GM18498 (cell line): ENCODE measurements at regions not wholly inside any gene's neighbourhood (a gene's known extent, or its start where the extent isn't known, plus 50 kb on each side); places are given as distances from the start of the nearest gene placed in this dataset.

Source experiments
- ATAC-seq: cut with Tn5 transposase; IDR thresholded peaks from one replicate; pipeline ENCODE4 v1.9.1; 2021; ENCODE audit warnings: mild to moderate bottlenecking, moderate library complexity; ENCODE audit not compliant: unreplicated experiment

DNA sequence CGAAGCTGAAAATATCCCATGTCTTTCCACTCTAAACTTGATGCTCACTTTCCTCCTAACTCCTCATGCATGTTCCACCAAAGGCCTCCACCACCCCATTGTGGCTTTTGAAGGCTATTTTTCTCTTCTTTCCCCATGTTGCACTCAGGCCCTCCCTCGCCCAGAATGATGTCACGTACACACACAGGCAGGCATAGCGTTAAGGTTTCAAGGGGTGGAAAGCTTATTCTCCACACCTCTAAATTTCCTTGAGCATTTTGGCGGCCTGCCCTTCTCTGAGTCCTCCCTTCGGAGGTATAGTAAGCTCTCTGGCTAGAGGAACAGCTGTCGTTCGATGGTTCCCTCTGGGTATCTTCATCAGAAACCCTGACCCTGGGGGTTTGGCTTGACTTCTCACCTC is 673.5 kb downstream of the ACTL7B start:
- no peak for ATAC-seq

DNA sequence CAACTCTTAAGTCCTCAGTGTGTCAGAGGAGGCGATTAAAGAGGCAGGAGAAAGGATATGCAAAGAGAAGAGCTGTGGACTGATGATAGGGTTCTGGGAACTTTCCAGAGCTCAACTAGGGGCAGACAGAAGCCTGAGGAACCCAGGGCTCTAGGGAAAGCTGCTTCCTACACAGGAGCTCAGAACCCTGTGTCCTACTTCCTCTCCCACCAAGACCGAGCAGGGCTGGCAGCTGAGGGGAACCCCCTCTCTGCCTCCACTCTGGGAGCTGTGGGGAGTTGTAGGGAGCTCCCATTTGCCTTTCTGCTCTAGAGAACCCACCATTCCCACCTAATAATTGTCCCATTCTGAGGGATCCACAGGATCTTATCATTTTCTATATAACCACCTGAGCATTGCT is 674.3 kb downstream of the ACTL7B start:
- ATAC-seq: no peak

DNA sequence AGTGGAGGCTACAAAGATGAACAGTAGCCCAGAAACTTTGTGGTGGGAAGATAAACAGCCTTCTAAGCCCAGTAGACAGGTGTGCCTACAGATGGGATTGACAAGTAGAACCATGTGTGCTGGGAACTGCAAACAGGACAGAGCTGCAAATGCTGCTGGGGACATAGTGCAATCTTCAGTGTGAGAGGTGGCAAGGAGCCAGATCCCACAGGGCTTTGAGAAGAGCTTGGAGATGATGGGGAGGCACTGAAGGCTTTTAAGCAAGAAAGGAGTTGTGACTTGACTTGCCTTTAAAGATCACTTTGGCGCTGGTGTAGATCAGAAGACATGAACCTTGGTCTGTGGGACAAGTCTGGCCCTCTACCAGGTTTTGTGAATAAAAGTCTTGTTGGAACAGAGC is 675.2 kb downstream of the ACTL7B start:
- ATAC-seq: no peak

DNA sequence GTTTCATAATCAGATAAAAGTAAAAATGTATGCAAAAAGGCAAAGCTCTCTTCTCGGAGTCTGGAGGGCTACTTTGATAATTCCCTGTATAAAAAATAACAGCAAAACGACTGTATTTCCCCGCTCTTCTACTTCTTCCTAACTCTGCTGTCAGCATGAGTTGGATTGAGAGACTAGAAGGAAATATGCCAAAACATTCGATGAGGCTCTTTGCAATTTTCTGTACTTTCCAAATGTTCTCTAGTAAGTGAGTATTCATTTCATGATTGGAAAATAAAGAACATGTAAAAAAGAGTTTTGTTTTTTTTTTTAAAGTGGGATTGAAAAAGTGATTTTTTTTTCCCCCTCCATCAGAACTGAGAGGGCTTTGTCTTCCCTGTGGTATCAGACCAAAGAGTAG is 677.5 kb downstream of the ACTL7B start:
- no peak for ATAC-seq

DNA sequence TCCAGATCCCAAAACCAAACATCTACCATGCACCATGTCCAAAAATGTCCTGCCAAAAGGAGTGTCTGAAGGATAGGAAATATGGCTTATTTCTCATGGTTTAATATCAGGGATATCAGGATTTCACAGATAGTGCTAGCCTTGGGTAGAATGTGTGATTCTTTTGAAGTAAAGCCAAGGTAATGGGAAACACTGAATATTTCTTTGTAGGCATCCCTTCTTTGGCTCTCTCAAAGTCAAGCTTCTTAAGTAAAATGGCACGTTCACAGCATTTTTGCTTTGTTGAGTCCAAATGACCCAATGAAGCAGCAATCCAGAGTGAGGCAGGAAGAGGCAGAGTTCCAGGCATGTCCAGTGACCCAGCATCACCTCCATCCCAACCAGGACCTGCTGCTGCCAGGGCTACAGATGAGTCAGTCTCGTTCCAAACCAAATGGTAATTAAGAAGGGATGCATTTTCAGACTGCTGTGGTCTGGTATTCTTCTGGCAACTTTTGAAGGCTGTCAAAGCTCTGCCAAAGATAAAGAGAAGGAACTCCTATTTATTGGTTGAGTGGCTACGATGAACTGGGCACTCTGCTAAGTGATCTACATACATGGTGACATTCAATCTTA is 678.8 kb upstream of the KLF4 start:
- ATAC-seq: no peak

DNA sequence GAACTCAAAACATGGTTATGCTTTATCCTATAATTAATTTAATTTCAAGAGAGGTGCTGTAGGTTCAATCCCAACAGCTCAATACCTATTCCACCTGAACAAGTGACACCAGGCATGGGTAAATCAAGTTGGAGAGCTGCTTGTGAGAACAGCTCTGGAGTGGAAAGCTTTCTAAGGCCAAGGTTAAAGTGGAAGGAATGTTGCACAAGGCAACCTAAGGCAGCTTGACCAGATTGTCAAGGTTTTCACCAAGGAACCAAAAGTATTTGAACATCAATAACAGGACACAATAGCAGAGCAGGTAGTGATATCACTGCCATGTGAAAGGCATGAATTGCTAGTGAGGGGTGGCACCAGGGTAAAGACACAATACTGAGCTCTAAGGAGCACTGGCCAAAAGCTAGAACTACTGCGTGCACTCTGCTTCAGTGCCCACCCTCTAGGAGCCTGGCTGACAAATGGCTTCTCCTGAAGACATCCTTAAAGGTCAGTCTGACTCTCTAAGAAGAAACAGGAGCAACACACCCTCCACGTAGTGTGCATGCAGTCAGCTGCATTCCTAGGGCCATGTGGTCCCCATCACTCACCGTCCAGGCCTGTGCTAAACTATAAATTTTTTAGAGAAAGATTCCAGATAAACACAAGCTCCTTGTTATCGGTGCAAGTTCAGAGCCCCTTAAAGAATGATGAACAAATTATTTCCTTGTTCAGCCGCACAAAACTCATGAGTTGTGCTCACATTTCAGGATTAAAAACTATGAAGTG is 677.7 kb upstream of the KLF4 start:
- no peak for ATAC-seq

DNA sequence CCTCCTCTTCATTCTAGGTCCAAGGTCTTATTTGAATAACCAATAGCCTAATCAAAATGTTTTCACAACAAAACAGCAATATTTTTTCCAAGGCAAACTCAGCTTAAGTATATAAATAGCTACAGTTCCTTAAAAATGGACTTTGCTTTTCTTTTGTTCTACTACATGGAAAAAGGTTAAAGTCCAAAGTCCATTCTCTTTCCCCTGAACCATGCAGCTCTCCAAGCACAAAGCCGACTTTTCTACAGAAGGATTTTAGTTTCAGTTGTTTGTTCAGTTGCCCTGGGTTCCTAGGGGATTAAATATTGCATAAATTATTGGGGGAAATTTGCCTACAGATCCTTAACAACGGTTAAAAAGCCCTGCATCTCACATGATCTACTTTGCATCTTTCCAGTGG is 677.0 kb upstream of the KLF4 start:
- no peak for ATAC-seq

DNA sequence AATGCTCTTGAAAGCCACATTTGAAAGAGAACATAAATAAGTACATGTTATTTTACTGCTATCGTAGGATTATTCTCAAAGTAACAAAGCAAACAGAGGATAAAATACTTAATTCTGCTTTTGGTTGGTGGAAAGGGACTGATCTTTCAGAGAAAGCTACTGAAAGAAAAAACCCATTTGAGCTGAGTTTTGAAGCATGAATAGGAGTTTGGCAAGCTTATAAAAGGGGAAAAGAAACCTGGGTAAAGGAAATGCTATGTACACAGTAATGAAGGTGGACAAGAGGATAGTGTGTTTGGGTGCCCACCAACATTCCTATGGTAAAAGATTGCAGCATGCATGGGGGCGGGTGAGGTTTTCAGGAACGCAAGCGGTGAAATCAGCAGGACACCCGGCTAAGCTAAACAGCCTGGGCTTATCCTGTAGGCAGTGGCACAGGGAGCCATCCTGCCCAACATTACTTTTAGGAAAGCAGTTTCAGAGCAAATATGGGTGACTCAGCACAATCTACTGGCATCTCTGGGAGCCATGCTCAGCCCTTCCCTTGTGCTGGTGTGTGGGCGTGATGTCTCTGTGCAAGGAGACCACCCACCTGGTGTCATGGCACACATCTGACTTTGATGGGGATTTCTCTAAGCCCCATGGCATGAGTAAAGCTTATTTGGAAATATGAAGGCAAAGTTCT is 673.9 kb upstream of the KLF4 start:
- ATAC-seq: no peak

DNA sequence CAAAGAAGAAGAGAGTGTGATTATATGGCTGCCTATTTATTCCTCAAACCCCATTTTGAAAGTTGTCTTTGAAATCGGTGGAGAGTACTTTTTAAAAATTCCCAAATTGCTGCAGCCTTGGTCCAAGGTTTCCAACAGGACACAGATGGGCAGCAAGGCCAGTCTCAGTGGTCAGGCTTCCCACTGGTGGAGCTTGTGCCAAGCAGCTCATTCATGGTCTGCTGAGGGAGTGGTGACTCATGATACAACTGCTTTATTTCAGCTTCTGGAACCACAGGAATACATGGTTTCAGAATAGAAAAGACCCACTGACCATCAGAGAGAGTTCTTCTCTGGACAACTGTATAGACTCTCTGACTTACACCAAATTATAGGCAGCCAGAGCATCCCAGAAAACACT is 673.1 kb upstream of the KLF4 start:
- no peak for ATAC-seq

DNA sequence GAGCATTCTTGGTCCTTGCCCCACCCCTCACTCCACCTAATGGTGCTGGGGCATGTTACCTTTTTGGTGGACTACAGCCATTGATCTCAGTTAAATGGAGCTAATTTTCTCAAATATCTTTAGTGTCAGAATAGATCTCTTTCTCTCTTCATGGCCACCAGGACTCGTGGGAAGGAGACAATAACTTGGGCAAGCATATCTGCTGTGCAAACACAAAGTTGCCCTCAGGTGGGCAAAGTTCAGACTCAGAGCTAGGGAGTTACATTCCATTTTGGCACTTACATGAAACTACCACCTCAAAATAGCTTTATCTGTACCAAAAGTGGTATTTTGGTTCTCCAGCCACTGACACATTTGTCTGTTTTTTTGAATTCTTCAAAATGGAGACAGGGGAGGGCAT is 671.9 kb upstream of the KLF4 start:
- no peak for ATAC-seq

DNA sequence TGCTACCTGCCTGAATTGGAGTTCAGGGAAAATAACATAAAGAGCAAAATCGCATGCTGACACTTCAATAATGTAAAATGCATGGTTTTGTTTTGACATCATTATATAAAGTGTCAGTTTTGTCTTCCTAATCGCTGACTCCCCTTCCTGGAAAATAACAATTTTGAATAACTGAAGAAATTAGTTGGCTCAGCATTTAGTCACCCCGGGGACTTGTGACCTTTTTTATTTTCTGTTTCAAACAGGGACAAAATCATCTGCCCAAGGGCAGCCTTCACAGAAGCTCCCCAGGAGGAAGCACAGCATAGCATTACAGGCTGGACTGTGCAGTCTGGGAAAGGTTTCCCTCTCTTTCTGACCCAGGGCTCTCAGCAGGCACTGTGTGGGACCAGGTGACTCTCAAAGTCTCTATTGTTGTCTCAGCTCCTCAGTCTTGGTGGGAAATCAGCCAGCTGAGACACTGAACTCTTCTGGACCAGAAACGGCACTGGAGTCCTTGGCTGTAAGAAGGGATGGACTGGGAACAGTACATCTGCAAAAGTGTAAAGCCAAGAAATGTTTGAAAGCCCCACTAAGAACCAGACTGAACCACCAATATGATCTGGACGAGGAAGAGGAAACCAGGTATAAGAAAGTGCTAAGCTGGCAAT is 671.3 kb upstream of the KLF4 start:
- ATAC-seq: no peak

DNA sequence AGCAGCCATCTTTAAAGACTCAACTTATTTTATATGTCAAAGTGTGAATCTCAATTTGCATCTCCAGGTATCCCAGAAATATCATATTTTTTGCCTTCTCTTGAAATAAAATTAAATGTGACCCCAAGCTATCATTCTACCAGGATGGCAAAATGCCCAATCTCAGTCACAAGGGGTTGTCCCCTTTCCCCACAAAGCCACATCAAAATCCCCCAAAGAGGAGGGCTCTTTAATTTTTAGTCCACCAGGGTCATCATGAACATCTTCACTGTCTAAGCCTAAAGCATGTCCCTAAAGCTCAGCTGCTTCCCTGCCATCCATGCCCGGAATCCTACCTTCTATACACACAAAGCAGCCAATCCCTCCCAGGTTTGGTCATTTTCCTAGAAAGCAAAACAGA is 670.5 kb upstream of the KLF4 start:
- no peak for ATAC-seq

DNA sequence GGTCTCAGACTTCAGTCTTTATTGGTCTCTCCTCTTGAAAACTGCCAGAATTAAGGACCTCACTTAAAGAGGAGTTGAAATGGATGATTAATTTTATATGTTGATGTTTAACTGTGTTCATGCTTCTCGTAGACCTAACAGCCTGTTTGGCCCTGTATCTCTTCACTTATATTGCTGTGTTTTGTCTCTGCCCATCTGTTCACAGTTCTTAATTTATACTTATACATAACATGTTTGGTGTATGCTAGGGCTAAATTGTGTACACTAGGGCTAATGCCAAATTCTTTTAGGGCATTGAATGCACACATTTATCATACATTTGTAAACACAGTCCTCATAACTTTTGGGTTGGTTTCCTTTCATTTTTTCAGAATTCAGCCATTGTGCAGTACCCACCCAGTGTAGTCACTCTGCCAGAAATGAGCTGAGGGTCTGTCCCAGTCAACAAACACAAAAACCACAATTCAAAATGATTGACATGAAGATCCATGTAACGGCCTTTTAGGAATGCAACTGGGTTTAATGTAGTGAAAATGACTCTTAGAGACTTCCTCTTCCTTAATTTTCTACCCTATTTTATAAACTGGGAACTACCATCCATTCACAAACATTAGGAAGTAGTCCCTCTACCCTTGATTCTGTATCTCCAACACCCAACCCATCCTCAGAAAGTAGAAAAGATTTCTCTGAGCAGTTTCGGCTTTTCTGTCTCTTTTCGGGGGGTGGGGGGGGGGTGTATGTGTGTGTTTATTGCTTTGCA is 668.8 kb upstream of the KLF4 start:
- no peak for ATAC-seq

DNA sequence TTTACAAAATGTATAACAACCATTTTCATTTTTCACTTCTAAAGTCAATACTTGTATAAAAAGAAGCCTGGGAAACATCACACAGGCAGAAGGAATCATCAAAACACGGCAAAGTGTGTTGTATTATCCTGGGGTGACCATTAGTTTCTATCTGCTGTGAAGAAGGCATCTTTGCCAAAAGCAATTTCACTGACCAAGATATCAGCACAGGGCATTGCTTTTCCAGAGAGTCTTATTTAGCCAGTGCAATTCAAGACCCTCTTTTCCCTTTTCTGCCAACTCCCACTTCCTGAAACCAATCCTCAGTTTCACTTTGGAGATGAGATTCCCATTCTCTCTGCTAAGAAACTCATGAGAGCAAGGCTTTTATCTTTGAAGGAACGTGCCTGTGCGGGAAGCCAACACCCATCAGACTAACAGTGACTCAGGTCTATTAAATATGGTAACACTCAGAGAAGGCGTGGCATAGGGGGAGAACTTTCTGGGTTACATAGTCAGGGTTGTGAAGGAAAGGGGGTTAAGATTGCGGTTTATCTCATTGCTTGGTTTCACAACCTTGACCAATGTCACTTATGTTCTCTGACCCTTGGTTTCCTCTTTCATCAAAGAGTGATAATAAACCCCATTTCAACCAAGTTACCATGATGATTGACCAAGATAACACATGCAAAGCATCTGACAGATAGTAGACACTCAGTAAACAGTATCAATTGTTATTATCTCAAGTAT is 666.9 kb upstream of the KLF4 start:
- ATAC-seq: no peak

DNA sequence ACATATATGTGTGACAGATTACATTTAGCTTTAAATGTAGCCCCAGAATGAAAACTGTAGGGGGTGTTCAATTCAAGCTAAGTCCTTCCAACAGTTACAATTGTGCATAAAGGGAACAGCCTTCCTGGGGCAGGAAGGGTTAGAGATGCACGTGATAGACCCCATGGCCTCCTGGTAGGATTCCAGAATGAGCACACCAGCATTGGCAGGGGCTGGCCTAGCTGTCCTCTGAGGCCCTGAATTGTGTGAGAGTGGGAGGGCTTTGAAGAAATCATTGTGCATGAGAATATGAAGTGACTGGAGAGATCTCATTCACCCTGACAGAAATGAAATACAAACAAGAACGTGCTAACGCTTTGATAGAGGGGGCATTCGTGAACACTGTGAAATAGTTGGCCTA is 663.8 kb upstream of the KLF4 start:
- ATAC-seq: no peak

DNA sequence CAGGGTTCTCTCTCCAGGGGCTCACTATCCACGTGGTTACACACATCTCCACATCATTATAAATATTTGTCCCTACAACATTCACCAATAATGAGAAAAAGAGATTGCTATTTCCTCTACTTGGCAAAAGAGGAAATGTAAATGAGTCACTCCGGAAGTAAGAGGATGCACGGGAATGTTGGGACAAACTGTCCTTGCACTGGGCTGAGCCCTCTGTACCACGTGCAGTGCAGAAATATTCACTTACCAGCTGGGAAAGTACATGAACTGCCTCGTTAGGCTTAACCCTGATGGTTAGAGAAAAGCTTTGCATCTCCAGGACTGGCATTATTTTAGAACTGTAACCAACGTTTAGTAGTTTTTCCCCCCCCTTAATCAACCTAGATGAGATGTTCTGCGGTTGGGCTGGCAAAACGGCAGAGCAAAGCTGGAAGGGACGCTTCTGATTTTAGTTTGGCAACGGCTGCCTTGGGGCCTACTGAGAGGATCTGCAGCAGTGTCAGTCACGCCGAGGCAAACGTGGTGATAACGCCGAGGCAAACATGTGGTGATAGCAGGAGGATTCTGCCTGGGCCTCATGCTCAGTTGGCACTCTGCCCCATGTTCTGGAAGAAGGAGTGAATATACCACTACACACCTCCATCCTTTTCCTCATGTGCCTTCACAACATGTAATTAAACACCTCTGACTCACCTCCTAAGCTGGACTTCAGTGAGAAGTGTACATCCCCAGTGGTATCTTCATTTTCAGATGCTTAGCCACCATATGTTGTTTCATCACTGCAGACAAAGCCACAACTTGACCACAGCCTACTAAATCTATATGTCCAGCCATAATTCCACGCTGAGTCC is 661.4 kb upstream of the KLF4 start:
- ATAC-seq: no peak

DNA sequence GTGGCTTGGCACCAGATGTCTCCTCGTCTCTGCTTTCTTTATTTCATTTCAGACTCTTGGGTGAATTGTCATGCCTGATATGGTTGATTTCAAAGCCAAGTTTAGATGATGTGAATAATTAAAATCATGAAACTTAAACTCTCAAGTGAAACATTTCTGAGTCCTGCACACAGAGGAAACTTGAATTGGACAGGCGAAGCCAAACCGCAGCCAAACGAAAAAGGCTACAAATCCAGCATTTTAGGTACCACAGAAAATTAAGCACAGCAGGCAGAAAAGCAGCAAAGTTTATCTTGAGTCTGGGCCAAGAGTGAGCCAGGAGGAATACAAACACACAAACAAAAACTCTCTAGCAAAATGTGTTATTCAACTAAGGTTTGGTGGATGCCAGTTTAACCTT is 659.8 kb upstream of the KLF4 start:
- no peak for ATAC-seq

DNA sequence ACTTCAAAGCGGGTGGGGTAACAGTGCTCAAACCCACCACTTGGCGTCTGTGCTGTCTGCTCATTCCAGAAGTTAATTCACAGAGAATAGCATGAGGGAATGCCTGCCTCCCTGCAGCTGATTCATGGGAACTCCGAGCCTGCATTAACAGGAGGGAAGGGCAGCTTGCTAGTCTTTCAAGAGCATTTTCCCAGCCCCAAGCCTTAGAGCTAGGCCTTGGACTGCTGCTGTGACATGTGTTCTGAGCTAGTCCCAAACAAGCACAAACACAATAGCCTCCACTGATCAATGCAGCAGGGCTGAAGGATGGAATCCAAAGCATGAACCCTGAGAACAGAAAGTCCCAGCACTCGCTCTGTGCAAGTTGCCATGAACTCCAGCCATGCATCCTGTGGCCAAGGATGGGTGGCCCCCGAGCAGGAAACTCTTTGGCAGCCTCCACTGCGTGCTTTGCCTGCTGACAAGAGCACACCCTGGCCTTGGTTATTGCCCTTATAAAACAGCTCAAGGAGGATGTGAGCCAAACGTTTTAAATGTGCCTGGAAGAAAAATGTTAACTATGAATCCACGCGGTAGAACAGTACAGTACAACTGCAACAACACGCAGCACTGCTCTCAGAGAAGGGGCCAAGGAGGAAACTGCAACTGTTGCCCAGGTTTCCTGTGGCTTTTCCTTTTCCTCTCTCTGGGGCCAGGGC is 653.1 kb upstream of the KLF4 start:
- no peak for ATAC-seq

DNA sequence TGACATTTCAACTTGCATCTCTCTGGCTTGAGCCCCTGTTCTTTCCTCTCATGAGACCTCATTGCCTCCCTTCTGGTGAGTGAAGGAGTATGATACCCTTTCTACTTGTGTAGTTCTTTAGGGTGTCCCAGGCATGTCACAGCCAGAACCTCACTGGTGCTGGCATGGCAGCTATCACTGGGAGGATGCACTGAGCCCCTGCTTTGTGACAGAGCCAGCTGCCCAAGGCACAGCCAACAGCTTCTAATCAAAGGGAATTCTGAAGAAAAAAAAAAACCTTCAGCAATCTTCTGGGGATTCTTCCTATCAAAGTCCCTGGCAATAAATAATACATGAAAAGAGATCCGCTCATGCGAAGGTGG is 652.6 kb upstream of the KLF4 start:
- ATAC-seq: no peak
